ENCODE measurements at regions not wholly inside any gene's neighbourhood (a gene's known extent, or its start where the extent isn't known, plus 50 kb on each side); places are given as distances from the start of the nearest gene placed in this dataset.

GRCh38 chr9:31321686-31322085, 1062.8 kb upstream of the ACO1 start:
- TF ChIP-seq CTCF (IDR thresholded peaks at IDR 0.05; ENCODE audit: low read length): no peak
- TF ChIP-seq EZH2 (optimal IDR thresholded peaks at IDR 0.05; ENCODE audit: low read depth, low read length): no peak
